ENCODE measurements at regions not wholly inside any gene's neighbourhood (a gene's known extent, or its start where the extent isn't known, plus 50 kb on each side); places are given as distances from the start of the nearest gene placed in this dataset.

GRCh38 chr22:27264184-27264583 is 537.4 kb downstream of the MN1 start:
- no peak for DNase-seq

GRCh38 chr22:27267145-27267544 is 534.4 kb downstream of the MN1 start:
- DNase-seq = no peak

- no peak for DNase-seq
Observed at GRCh38 chr22:27269751-27270543, 531.6 kb downstream of the MN1 start.

- no peak for DNase-seq
Observed at GRCh38 chr22:27270818-27271510, 530.6 kb downstream of the MN1 start.

GRCh38 chr22:27273436-27273835 is 528.1 kb downstream of the MN1 start:
- DNase-seq = no peak

- no peak for DNase-seq
Observed at GRCh38 chr22:27273853-27274252, 527.7 kb downstream of the MN1 start.

DNA sequence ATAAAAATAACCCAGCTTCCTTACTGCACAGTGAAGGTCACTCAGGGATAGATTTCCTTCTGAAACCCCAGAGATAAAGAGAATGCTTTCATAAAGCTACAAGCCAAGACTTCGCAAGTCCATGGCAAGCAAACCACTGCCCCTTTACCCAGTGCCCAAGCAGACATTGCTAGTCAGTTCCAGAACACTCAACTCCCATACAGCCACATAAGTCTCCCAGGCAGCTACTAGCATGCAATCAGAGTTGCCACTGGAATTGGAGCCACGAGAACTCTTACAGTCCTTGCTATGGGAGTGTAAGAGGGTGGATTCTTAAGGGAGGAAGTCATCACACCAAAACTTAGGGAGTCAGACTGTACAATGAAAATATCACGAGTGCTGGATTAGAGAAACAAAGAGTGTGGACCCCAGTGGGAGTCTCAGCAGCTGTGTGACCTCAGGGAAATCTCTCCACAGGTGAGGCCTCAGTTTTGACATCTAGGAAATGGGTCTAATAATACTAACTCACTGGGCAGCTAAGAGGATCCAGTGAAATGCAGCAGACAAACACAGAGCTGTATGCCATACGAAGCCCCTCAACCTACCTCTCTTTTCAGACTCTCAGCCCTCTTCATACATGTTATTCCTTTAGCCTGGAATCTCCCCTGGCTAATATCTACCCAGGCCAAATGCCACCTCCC is 526.6 kb downstream of the MN1 start:
- no peak for DNase-seq

- no peak for DNase-seq
Observed at GRCh38 chr22:27278946-27279345, 522.6 kb downstream of the MN1 start.

GRCh38 chr22:27283240-27283639 is 518.3 kb downstream of the MN1 start:
- DNase-seq = no peak

GRCh38 chr22:27283714-27284113 is 517.8 kb downstream of the MN1 start:
- DNase-seq = no peak

- no peak for DNase-seq
Observed at GRCh38 chr22:27284324-27284723, 517.2 kb downstream of the MN1 start.

- DNase-seq = no peak
Observed at GRCh38 chr22:27286711-27287110, 514.8 kb downstream of the MN1 start.

GRCh38 chr22:27292542-27293299 is 508.8 kb downstream of the MN1 start:
- no peak for DNase-seq

DNA sequence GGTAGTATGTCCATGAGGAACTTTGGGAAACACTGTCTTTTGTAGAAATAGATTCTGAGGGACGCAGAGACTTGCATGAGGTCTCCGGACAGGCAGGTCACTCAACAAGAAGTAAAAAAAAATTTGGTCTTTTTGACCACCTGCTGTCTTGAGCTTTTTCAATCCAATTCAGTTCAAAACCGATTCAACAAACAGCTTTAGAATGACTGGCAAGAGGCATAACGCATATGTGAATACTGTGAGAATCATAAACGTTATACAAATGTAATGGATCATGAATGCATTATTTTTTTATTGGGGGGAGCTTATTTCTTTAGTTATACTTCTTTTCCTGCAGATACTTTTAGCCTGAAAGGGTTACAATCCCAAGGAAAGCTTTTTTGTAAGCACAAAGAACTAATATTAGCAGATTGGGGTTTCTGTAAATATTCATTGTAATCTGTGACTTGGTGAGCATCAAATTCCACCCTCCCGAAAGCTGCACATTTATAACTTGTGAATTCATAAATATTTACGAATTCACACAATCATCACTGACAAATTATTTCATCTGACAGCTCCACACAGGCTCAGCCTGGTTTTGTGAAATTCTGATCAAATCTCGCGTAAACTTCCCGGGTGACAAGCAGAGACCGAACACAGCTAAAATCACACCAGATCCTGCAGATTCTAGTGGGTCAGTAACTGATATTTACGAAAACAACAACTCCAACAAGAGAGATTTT is 507.7 kb downstream of the MN1 start:
- no peak for DNase-seq

- no peak for DNase-seq
Observed at GRCh38 chr22:27295040-27295439, 506.5 kb downstream of the MN1 start.

DNA sequence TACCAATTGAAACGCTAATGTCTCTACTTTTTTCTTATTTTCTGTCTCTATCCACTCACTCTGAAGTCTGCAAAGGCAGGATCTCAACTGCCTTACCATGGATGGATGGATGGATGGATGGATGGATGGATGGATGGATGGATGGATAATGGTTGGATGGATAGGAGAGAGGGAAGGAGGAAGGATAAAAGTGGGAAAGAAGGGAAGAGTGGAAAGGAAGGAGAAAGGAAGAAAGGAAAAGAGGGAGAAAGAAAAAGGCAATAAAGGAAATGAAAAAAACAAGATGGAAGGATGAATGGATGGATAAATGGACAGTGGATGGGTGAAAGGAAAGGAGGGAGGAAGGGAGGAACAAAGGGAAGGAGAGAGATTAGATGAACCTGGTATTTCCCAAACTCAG is 506.0 kb downstream of the MN1 start:
- no peak for DNase-seq

DNA sequence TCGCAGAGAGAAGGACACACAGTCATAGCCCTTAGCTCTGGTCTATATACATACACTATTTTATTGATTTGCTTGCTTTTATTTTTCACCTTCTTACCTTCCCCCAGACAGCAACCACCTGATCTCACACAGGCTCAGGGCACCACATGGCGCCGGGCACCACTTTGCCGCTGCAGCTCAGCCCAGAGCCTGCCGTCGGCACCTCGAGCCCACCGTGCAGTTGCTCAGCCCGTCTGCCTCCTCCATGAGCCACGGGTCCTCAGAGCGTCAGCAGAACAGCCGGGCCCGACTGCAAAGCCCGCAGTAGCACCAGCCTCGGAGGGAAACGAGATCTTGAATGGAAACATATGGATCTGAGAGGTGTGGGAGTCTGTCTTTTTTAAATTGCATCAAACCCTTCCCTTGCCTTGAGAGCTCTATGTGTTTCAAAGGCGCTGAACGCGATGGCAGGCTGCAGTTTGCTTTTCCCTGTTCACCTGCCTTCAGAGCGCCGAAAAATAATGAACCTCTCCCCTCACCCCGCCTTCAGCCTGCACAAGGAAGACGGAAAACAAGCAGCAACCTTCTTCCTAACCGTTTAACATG is 505.4 kb downstream of the MN1 start:
- DNase-seq = no peak

DNA sequence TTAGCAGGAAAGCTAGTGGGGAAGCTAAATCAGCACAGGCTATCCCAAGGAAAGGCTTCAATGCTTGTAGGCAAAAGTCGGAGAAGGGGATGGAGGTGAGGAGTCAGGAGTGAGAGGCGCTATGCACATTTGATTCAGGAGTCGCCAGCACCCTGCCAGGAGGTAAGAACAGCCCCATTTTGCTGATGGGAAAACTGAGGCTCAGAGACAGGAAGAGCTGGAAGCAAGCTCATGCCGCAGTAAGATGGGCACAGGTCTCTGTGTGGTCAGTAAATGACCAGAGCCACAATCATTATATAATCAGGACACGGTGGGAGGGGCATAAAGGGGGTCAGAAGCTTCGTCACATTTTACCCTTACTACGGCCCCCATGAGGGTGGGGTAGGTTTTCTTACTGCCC is 504.4 kb downstream of the MN1 start:
- no peak for DNase-seq

DNA sequence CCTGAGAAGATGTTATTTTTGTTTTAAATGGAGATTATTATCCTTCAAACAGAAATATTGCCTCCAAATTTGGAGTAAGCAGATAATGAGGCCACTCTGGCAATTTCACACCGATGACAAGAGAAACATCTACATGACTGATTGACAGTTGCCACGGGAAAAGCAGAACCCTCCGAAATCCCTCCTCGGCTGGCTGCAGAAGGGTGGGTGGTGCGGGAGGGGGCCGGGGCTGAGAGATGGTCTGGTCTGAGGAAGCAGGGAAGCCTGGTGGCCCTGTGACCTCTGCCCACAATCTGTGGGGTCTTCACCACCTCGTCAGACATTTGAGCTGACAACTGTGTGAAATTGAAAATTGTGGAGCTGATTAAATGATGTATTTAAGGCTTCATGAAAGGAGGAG is 503.2 kb downstream of the MN1 start:
- no peak for DNase-seq

DNA sequence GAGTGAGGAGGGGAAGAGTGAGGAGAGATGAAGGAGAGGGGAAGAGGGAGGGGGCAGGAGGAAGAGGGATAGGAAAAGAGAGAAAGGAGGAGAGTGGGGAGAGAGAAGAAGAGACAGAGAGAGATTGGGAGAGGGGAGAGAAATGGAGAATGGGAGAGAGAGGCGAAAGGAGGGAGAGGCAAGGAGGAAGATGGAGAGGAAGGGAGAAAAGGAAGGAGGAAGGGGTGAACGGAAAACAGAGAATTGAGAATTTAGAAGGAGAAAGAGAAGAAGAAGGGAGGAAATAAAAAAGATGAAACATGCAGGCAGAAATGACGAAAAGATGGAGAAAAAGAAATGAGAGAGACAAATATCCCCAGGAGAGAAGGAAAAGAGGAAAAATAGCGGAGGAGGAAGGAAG is 502.8 kb downstream of the MN1 start:
- no peak for DNase-seq

DNA sequence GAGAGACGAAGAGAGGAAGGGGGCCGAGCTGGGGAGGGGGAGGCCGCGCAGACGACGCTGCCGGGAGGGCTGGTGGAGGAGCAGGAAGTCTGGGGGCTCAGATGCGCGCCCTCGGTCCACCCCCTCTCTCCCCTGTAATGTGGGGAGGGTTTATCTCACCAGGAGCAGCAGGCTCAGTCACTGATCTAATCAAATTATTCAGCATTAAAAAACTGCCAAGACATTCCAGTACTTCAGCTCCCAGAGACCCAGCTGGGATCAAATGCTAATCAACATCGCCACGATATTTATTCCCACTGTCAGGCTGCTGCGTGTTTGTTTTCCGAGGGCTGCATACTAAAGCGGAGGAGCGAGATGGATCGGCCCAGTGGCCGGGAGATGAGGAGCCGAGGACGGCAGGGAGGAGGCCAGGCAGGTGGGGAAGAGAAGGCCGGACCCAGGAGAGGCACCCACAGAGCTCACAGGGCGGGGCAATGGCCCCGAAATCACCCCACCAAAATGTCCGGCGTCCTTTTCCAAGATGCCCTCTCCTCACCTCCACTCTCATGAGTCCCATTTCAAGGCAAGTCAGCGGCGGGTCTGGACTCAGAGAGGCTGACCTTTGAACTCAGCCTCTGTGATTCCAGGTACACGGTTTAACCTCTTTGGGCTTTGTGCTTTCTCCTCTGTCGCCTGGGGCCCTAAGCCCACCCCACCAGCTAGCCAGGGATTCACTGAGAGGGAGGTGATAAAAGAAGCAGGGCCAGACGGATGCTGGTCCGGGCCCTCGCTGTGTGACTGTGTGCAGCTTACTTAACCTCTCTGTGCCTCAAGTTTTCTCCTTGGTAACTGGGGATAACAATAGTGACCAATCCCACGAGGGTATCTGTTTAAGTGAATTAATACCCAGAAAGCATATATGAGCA is 502.1 kb downstream of the MN1 start:
- no peak for DNase-seq
